Kidney epithelial cell (primary cell): ENCODE measurements at regions not wholly inside any gene's neighbourhood (a gene's known extent, or its start where the extent isn't known, plus 50 kb on each side); places are given as distances from the start of the nearest gene placed in this dataset.

Experiments used
- DNase-seq: peaks from one replicate; pipeline ENCODE4 v3.0.0-alpha.2; 2010; ENCODE audit warnings: low read depth
- H3K27me3 ChIP-seq: 2 replicates; pipeline ENCODE4 v1.6.0; 2011; ENCODE audit warnings: low read length; ENCODE audit not compliant: control insufficient read depth, insufficient read depth
- H3K36me3 ChIP-seq: 2 replicates; pipeline ENCODE4 v1.5.1; 2011; ENCODE audit warnings: low read length; ENCODE audit not compliant: control insufficient read depth, insufficient read depth
- H3K4me3 ChIP-seq: 2 replicates; pipeline ENCODE4 v1.5.1; 2011; ENCODE audit warnings: low read depth, mild to moderate bottlenecking, control low read depth, low read length
- CTCF ChIP-seq: IDR thresholded peaks from 2 replicates; pipeline ENCODE4 v1.5.1; 2011; ENCODE audit warnings: mild to moderate bottlenecking, moderate library complexity, low read length, control low read depth, inconsistent platforms; ENCODE audit not compliant: insufficient read depth, poor library complexity, severe bottlenecking

GRCh38 chr7:375901-376305, 85.9 kb downstream of the FOXL3 start:
- DNase-seq, result no peak
- peaks cover 64% of the 10 kb centered on the region for H3K27me3 ChIP-seq
- TF ChIP-seq CTCF, result no peak
- H3K4me3 ChIP-seq, result no peak overlapping the region
- no peaks in the 10 kb centered on the region for H3K36me3 ChIP-seq

GRCh38 chr7:376306-377079, 86.5 kb downstream of the FOXL3 start:
- no peak overlapping the region for H3K4me3 ChIP-seq
- H3K27me3 ChIP-seq, result peaks cover 70% of the 10 kb centered on the region
- H3K36me3 ChIP-seq, result no peaks in the 10 kb centered on the region
- no peak for DNase-seq
- no peak for TF ChIP-seq CTCF

- Histone ChIP-seq H3K36me3 (no peaks in the 10 kb centered on the region), H3K4me3 (no peak overlapping the region), H3K27me3 (peaks cover 68% of the 10 kb centered on the region)
- TF ChIP-seq CTCF, result no peak
- DNase-seq, result no peak
Observed at GRCh38 chr7:377080-378040, 87.4 kb downstream of the FOXL3 start.

GRCh38 chr7:378041-378420, 88.1 kb downstream of the FOXL3 start:
- Histone ChIP-seq H3K36me3 (no peaks in the 10 kb centered on the region), H3K27me3 (peaks cover 62% of the 10 kb centered on the region), H3K4me3 (no peak overlapping the region)
- no peak for DNase-seq
- TF ChIP-seq CTCF, result no peak

GRCh38 chr7:378551-379455, 88.8 kb downstream of the FOXL3 start:
- no peak for TF ChIP-seq CTCF
- peaks cover 58% of the 10 kb centered on the region for H3K27me3 ChIP-seq
- H3K36me3 ChIP-seq, result no peaks in the 10 kb centered on the region
- H3K4me3 ChIP-seq, result no peak overlapping the region
- DNase-seq, result no peak
